NCI-H1105 treated with DMSO at 0.1 percent for 48 hours (cell line): ENCODE measurements at regions not wholly inside any gene's neighbourhood (a gene's known extent, or its start where the extent isn't known, plus 50 kb on each side); places are given as distances from the start of the nearest gene placed in this dataset.

ENCODE experiments used
- DNase-seq: peaks from one replicate; lab custom pipeline; 2025; lab: John Stamatoyannopoulos, UW

DNA sequence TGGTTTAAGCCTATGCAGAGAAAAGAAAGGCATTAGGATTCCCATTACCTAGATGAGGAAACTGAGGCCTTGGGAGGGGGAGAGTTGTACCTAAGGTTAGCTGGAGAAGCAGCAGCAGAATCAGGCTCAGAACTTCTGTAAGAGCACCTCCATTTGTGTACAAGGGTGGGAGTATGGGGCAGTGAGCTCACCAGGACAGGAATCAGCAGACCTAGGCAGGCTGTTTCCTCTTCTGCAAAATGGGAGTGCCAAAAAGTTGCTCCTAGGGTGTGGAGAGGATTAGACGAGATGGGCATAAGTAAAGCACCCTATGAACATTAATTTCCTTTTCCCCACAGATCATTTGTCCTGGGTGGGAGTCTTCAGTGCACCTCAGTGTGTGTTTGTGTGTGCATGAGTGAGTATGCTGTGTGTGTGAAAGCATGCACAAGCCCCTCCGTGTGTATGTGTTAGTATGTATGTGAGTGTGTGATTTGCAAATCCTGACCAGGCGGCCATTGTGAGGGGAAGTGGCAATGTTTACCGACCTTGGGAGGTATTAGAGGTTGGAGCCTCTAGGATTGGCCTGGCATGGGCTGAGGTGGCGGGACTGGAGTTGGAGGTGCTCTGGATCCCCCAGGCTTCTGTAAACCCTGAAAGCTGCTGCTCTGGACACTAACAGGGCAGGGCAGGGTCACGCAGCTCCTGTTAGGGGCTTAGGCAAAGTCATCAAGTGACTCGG lies 78.8 kb downstream of the VEGFA start:
- no peak for DNase-seq

DNA sequence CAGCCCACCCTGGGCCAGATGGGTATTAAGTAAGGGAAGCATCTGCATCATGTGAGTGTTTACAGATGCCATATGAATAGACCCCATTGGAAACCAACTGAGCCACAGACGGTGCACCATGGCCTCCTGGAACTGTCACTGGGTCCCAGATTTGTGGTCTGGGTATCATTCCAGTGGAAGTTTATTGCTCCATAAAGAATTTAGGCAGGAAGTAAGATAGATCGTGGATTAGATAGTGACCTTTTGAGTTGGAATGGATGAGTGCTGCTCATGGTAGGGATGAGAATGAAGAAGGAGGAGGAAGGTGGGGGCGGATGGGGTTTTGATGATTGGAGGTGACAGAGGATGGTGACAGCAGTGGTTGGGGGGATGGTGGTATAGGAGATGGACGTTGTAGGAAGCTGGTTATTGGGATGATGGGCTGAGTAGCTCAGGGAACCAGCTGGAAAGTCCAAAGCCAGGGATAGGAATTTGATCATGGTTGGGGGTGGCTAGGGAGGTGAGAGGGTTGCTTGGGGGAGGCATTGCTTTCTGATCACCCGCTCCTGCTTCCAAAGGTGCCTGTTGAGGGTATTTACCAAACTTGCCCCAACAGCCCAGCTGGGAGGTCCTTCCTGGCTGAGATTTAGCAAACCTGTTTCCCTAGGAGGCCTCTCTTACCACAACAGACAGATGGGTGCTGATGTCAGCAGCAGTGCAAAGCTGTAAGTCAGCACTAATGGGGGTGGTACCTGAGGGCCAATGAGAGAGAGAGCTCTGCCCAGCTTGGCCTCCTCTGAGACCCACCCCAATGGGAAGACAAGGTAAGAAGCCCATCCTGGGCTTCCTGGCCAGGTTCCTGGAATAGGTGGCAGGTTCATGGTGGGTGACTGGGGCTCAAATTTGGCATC lies 78.0 kb downstream of the VEGFA start:
- DNase-seq, result no peak

DNA sequence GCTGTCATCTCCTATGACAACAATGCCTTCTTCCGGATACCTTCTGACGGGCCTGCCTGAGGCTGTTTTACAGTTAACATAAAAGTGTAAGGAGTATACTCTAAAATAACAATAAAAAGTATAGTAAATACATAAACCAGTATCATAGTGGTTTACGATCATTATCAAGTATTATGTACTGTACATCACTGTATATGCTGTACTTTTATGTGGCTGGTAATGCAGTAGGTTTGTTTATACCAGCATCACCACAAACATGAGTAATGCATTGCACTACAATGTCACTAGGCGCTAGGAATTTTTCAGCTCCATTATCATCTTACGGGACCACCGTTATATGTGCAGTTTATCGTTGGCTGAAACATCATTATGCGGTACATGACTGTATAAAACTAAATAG lies 76.5 kb downstream of the VEGFA start:
- DNase-seq, result no peak

DNA sequence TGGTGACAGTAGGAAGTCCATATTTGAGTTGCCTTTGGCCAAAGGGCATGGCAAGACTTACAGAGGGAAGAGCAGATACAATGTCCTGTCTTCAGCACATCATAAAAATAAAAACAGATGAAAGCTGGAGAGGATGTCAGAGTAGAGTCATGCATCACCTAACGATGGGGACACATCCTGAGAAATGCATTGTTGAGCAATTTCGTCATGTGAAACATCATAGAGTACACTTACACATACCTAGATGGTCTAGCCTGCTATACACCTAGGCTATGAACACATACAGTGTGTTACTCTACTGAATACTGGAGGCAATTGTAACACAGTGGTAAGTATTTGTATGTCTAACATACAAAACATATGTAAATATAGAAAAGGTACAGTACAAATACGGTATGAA lies 75.6 kb downstream of the VEGFA start:
- DNase-seq, result no peak

DNA sequence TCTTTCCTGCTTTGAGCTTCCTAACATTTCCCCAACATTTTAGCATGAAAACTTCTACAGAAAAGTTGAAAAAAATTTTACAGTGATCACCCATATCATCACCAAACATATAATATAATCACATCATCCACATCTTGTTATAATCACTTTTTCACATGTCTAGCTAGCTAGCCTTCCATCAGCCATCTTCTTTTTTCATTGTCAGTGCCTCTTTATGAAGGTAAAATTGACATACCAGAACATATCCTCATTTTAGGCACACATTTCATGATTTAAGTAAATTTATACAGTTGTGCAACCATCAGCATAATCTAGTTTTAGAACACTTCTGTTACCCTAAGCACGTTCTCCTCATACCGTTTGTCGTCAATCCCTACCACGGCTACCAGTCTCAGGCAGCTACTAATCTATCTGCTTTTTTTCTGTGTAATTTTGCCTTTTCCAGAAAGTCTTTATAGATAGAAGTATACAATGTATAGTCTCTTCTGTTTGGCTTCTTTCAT lies 73.7 kb downstream of the VEGFA start:
- DNase-seq, result no peak

DNA sequence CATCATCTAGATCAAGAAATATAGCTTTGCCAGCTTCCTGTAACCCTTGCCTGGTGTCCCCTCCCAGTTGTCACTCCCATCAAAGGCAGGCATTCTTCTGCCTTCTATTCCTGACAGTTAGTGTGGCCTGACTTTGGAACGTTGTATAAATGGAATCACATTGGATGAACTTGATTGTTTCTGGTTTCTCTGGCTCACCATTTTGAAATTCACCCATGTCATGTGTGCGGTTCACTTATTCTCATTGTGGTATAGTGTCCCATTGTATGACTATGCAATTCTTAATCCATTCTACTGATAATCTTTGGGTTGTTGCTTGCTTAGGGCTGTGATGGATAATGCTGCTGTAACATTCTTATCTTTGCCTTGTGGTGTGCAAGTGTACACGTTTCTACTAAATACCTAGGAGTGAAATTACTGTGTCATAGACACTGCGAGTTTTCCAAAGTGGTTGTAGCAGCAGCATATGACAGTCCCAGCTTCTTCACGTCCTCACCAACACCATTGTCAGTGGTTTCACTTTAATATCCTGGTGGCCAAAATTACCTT lies 73.2 kb downstream of the VEGFA start:
- DNase-seq, result no peak

DNA sequence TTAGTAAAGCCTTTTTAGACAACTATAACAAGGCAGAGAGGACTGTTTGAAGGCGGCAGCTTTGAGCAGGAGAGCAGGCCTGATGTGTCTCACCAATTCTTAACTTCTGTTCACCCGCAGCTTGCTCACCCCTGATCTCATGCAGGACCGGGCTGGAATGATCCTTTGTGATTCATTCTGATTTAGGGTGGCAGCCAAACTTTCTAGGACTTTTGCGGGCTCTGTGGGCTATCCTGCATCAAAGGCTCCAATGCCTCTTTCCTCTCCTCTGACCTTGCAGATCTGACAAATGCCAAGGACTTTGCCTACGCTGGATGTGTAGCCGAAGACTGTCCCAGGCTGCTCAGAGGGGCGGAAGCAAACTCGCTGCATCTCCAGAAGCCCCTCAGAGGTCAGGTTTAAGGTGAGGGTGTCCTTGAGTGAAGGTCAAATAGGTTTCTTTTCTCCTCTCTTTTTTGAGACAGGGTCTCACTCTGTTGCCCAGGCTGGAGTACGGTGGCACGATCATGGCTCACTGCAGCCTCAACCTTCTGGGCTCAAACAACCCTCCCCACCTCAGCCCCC lies 72.3 kb downstream of the VEGFA start:
- DNase-seq, result no peak

DNA sequence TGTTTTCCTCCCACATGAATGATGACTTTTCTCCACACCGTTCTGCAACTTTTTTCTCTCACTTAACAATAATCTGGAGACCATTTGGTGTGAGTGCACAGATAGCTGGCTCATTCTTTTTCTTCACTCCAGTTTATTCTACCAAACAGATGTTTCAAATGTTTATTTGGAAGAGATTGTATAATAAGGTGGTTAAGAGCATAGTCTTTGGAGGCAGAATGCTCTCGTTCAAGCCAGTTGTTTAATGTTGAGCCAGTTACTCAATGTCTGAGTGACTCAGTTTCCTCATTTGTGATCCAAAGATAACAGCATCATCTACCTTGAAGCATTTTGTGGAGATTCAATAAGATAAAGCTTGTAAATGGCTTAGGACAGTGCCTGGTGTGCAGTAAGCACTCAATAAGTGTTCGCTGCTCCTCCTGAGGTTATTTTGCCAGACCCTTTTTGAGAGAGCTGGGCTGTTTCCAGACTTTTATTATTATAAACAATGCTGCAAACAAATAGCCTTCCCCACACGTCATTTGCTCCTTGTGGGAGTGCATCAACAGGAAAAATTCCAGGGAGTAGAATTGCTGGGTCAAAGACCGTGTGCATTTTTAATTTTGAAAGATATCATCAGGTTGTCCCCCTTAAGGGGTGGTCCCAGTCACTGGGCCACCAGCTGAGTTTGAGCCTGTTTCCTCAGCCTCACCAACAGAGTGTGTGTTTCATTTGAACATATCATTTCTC lies 70.6 kb downstream of the VEGFA start:
- DNase-seq, result no peak

DNA sequence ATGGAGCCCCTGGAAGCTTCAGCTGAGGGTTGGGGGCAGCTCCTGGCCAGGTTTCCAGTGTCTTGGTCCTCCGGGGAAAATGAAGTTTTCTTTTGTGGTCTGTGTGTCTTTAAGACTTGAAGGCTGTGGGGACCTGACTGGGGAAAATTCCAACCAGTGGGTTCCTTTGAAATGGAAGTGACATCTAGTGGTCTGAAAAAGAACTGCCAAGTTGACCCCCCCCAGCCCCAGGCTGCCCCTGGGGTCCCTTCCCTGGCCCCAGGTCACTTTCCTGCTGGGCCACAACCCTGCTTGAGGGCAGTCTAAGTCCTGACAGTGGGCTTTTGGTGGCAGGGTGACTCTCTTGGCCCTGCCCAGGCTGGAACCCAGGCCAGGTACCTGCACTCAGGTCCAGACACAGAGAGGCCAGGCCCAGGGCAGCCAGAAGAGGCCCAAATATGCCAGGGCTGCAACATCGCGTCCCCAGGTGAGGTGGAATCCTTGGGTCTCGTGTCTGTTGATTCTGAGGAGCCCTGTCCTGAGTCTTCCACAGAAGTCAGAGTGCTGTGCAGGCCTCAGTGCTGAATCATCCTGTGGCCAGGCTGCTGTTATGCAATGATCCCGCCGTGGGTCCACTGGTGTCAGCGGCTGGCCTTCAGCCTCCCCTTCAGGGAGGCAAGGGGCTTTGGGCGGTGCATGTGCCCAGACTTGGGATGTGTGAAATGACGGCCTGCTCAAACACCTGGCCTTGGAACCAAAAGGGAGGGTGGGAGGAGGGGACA lies 68.4 kb downstream of the VEGFA start:
- DNase-seq, result no peak

DNA sequence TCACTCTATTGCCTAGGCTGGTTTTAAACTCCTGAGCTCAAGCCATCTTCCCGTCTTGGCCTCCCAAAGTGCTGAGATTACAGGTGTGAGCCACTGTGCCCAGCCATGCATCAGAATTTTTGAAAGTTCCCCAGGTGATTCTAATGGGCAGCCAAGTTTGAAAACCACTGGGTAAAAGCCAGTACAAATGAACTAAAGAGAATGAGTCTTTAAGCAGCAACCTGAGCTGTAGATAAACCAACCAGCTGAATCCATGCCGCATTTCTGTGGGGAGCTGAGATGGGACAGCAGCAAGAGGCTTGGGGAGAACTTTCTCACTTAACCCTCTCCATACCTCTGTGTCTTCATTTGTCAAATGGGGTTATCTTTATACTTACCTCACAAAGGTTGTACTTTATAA lies 67.5 kb downstream of the VEGFA start:
- DNase-seq, result no peak

DNA sequence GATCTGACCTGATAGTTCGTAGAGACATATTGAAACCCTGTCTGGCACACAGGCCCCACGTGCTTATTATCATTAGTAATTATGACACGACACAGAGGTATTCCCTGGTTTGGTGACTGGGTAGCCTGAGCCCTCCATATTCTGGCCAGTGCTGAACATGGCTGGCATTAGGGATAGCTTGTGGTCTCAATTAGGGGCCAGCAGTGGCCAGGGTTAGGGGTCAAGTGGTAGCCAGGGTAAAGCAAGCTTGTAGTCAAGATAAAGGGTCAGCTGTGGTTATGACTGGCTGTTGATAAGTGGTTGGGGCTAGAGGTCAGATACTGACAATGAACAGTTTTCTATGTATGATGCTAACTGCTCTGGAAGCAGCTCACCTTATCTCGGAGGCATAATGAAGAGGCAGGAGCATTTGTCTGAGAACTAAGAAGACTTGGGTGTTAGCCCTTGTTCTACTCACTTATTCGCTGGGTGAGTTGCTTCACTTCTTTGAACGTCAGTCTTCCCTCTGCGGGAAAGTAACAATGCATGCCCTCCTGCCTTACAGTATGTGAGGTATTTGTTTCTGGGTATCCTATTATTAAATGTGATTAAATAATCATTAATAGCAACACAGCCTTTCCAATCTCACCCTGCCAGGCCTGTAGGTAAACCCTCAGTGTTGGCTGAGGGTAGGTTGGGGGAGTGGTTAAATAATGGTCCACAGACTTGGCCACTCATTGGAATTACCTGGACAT lies 66.7 kb downstream of the VEGFA start:
- DNase-seq, result no peak
